ENCODE measurements at regions not wholly inside any gene's neighbourhood (a gene's known extent, or its start where the extent isn't known, plus 50 kb on each side); places are given as distances from the start of the nearest gene placed in this dataset.

- ATAC-seq = no peak
- TF ChIP-seq ZFP3 (CRISPR knock-in tag; IDR thresholded peaks at IDR 0.05) = no peak
- TF ChIP-seq ZFP30 (CRISPR knock-in tag; IDR thresholded peaks at IDR 0.05) = no peak
- no peak for TF ChIP-seq GLIS3 (CRISPR knock-in tag; IDR thresholded peaks at IDR 0.05)
- no peak for TF ChIP-seq PPARA (CRISPR knock-in tag; IDR thresholded peaks at IDR 0.05; ENCODE audit: borderline replicate concordance)
Observed at GRCh38 chr6:156634048-156634447, 143.1 kb upstream of the ARID1B start.

GRCh38 chr6:156633291-156633690 lies 143.9 kb upstream of the ARID1B start:
- ATAC-seq = no peak
- TF ChIP-seq BACH2 (CRISPR knock-in tag; IDR thresholded peaks at IDR 0.05; ENCODE audit: borderline replicate concordance) (no peak), PPARA (CRISPR knock-in tag; IDR thresholded peaks at IDR 0.05; ENCODE audit: borderline replicate concordance) (no peak), ARNTL (CRISPR knock-in tag; IDR thresholded peaks at IDR 0.05; ENCODE audit: borderline replicate concordance, low read depth) (no peak), CREB5 (CRISPR knock-in tag; IDR thresholded peaks at IDR 0.05; ENCODE audit: low read depth) (no peak), TSHZ2 (CRISPR knock-in tag; IDR thresholded peaks at IDR 0.05) (no peak), ZC3H10 (CRISPR knock-in tag; IDR thresholded peaks at IDR 0.05) (no peak), ZNF565 (CRISPR knock-in tag; conservative IDR thresholded peaks at IDR 0.05; ENCODE audit: low read depth) (no peak)

GRCh38 chr6:156630613-156631302 lies 146.4 kb upstream of the ARID1B start:
- no peak for TF ChIP-seq RARB (CRISPR knock-in tag; IDR thresholded peaks at IDR 0.05)
- TF ChIP-seq GLIS3 (CRISPR knock-in tag; IDR thresholded peaks at IDR 0.05) = no peak
- TF ChIP-seq ZC3H10 (CRISPR knock-in tag; IDR thresholded peaks at IDR 0.05) = no peak
- TF ChIP-seq OSR1 (CRISPR knock-in tag; IDR thresholded peaks at IDR 0.05) = no peak
- TF ChIP-seq ZFP30 (CRISPR knock-in tag; IDR thresholded peaks at IDR 0.05) = no peak
- TF ChIP-seq ESRRG (CRISPR knock-in tag; IDR thresholded peaks at IDR 0.05) = no peak
- no peak for TF ChIP-seq SNAI2 (CRISPR knock-in tag; IDR thresholded peaks at IDR 0.05)
- no peak for TF ChIP-seq CSDC2 (CRISPR knock-in tag; IDR thresholded peaks at IDR 0.05)
- TF ChIP-seq TOX (CRISPR knock-in tag; IDR thresholded peaks at IDR 0.05; ENCODE audit: borderline replicate concordance) = no peak

GRCh38 chr6:156628805-156629204 lies 148.4 kb upstream of the ARID1B start:
- no peak for TF ChIP-seq SNAI2 (CRISPR knock-in tag; IDR thresholded peaks at IDR 0.05)
- no peak for TF ChIP-seq TSHZ2 (CRISPR knock-in tag; IDR thresholded peaks at IDR 0.05)
- TF ChIP-seq ZNF565 (CRISPR knock-in tag; conservative IDR thresholded peaks at IDR 0.05; ENCODE audit: low read depth) = no peak
- TF ChIP-seq TCF4 (CRISPR knock-in tag; IDR thresholded peaks at IDR 0.05; ENCODE audit: borderline replicate concordance) = no peak
- ATAC-seq = no peak

More at GRCh38 chr6:156630613-156631302, 146.4 kb upstream of the ARID1B start:
- ATAC-seq = no peak

GRCh38 chr6:156627524-156627923 lies 149.7 kb upstream of the ARID1B start:
- ATAC-seq = no peak
- TF ChIP-seq GLIS3 (CRISPR knock-in tag; IDR thresholded peaks at IDR 0.05) (no peak), ARNTL (CRISPR knock-in tag; IDR thresholded peaks at IDR 0.05; ENCODE audit: borderline replicate concordance, low read depth) (no peak), POU6F1 (CRISPR knock-in tag; IDR thresholded peaks at IDR 0.05; ENCODE audit: borderline replicate concordance, low read depth) (no peak), TSHZ2 (CRISPR knock-in tag; IDR thresholded peaks at IDR 0.05) (no peak), ZC3H10 (CRISPR knock-in tag; IDR thresholded peaks at IDR 0.05) (no peak), ZFP3 (CRISPR knock-in tag; IDR thresholded peaks at IDR 0.05) (no peak), TCF4 (CRISPR knock-in tag; IDR thresholded peaks at IDR 0.05; ENCODE audit: borderline replicate concordance) (no peak), SNAI2 (CRISPR knock-in tag; IDR thresholded peaks at IDR 0.05) (no peak), ISL1 (CRISPR knock-in tag; IDR thresholded peaks at IDR 0.05) (no peak)
